ENCODE measurements at regions not wholly inside any gene's neighbourhood (a gene's known extent, or its start where the extent isn't known, plus 50 kb on each side); places are given as distances from the start of the nearest gene placed in this dataset.

GRCh38 chr11:134565343-134565891 is 153.4 kb upstream of the B3GAT1 start:
- no peak for DNase-seq

DNA sequence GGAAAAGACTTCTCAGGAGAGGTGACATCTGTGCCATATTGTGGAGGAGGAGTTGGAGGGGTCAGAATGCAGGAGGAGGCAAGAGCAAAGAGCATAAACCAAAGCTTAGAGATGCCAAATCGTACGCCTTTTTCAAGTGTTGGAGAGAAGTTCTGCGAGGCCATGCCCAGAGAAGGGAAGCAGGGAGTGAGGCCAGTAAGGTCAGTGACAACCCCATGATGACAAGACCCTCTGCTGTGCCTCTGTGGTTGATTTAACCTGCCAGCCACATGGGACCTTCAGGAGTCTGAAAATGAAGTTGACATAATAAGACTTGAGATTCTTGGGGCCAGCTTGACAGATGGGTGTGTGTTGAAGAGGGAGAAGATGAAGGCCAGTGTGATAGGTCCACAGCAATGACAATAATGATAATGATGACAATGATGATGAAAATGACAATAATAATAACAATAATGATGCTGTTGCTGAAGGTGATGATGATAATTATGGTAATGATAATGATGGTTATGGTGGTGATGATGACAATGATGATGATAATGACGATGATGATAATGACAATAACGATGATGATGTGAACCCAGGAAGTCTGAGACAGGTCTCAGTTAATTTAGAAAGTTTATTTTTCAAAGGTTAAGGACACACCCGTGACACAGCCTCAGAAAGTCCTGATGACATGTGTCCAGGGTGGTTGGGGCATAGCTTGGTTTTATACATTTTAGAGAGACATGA is 152.6 kb upstream of the B3GAT1 start:
- no peak for DNase-seq

DNA sequence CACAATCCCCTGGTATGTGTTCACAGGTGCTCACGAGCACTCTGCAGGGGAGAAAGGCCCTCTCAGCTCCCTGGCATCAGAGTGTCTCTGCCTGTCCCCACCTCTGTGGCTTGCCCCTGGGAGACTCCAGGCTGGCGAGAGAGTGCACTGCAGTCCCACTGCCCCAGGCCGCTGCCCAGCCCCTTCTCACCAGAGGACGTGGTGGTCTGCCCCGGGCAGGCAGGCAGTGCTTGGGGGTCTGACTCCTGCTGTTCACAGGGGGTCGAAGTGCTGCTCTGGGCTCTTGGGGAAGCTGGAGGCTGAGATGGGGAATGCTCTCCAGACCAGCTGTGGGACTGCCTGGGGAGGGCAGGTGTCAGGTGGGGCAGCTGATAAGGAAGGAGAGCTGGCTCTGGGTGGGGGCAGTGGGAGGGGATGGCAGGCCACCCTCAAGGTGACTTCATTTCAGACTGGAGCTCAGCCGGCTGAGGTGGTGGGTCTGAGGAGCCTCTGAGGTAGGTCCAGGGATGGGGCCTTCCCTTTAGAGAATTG is 151.0 kb upstream of the B3GAT1 start:
- DNase-seq, result no peak

GRCh38 chr11:134562196-134562595 is 150.2 kb upstream of the B3GAT1 start:
- no peak for DNase-seq

- no peak for DNase-seq
These were observed 149.3 kb upstream of the B3GAT1 start for GRCh38 chr11:134561331-134561720.

GRCh38 chr11:134560566-134561330 is 148.7 kb upstream of the B3GAT1 start:
- DNase-seq, result no peak

DNA sequence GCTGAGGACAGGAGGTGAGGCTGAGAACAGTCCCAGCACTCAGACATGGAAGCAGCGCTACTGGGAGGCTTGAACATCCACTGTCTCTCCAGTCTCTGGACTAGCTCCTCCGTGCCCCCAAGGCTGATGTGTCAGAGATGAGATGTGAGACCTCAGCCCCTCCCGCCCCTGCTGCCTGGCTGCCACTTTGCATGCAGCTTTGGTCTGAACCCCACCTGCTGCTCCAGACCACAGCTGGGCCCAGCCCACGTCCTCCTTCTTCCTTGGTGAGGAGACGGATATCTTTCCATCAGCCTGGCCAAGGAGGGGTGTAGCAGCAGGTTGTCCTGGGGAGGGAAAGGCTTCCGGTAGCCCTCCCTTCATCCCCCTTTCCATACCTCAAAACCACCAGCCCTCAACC is 148.0 kb upstream of the B3GAT1 start:
- no peak for DNase-seq

- DNase-seq, result no peak
These were observed 147.5 kb upstream of the B3GAT1 start for GRCh38 chr11:134559602-134559962.

GRCh38 chr11:134558916-134559601 is 147.0 kb upstream of the B3GAT1 start:
- no peak for DNase-seq

DNA sequence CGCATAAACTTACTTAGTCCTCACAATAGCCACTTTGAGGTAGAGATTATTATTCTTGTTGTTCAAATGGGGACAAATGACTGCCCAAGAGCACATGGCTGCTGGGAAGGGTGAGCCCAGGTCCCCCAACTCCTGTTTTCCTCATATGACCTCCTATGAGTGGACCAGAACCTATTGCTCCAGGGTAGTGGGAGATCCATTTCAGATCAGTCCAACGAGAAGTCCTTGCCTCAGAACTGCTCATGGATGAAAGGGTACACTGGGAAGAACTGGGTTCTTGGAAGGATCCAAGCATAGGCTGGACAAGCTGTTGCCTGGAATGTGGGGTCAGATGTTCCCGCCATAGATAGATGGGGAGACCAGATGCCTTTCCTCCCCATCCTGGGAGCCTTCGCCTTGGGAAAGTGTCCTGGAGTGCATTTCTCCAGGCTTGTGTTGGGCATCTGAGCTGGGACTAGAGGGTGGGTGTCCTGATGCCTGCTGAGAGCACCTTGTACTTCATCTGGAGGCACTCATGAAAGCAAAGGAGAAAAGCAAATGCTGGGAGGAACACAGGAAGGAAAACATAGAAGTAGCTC is 146.3 kb upstream of the B3GAT1 start:
- DNase-seq, result no peak

- DNase-seq, result no peak
These were observed 145.7 kb upstream of the B3GAT1 start for GRCh38 chr11:134557571-134558257.

- no peak for DNase-seq
These were observed 144.1 kb upstream of the B3GAT1 start for GRCh38 chr11:134556186-134556585.

- DNase-seq, result no peak
These were observed 143.5 kb upstream of the B3GAT1 start for GRCh38 chr11:134555510-134555909.

- no peak for DNase-seq
These were observed 142.8 kb upstream of the B3GAT1 start for GRCh38 chr11:134554861-134555260.

- no peak for DNase-seq
These were observed 142.1 kb upstream of the B3GAT1 start for GRCh38 chr11:134554106-134554505.

DNA sequence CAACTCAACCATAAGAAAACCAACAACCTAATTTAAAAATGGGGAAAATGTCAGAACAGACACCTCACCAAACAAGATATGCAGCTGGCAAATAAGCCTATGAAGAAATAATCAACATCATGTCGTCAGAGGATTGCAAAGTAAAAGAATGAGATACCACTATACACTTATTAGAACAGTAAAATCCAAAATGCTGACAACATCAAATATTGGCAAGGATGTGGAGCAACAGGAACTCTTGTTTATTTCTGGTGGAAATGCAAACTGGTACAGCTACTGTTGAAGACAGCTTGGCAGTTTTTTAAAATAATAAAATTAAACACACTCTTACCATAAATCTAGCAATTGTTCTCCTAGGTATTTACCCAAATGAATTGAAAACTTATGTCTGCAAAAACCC is 140.7 kb upstream of the B3GAT1 start:
- no peak for DNase-seq

DNA sequence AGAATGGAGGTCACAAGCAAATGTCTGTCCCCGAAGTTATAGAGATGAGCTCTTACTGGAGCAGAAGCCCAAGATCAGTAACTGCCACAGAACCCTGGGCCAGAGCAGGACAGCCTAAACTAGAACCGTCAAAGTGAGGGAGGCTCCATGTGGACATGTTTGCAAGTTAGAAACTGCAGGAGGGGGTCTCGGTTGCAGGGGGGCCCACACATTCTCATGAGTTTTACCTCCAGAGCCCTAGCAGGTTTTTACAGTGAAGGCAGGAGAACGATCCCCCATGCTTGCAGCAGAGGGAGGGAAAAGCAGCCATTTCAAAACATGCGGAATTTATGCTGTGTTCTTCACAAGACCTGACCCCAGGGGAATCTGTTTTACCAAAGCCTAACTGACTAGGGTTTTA is 133.5 kb upstream of the B3GAT1 start:
- no peak for DNase-seq

DNA sequence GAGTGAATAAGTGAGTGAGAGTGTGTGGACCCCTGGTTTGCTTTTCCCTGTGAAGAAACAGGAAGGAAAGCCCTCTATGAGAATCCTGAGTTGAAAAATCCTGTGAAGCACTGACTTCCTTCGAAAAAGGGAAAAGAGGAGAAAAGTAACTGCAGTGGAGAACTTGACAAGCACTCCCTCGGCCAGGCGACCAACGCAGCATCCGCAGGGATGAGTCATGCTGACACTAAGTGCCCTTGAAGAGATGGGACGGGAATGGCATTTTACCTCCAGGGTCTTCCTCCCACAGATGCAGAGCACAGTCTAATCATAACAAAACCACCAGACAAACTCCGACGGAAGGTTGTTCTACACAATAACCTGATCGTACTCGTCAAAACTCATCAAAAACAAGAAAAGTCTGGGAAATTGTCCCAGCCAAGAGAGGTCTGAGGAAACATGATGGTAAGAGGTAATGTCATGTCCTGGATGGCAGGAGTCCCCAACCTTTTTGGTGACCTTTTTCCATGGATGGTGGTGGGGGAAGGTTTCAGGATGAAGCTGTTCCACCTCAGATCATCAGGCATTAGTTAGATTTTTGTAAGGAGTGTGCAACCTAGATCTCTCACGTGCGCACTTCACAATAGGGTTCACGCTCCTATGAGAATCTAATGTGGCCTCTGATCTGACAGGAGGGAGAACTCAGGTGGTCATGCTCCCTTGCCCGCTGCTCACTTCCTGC is 132.2 kb upstream of the B3GAT1 start:
- no peak for DNase-seq

GRCh38 chr11:134543645-134544044 is 131.6 kb upstream of the B3GAT1 start:
- DNase-seq, result no peak

DNA sequence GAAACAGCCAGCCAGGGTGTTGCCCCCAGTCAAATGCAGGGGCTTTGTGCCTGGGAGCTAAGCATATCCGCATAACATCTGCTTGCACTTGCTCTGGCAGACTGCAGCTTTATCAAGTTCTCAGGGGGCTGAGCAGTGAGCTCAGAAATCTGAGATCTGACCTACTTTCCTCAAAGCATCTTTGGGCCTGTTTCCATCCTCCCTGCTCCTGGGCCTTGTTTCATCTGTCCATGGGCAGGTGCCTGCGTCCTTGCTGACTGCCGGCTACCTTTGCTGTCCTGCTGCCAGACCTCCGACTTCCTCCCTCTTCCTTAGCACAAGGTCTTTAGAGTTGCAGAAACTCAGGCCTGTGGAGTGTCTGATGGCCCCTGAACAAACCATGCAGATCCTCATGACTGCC is 131.2 kb upstream of the B3GAT1 start:
- DNase-seq, result no peak

DNA sequence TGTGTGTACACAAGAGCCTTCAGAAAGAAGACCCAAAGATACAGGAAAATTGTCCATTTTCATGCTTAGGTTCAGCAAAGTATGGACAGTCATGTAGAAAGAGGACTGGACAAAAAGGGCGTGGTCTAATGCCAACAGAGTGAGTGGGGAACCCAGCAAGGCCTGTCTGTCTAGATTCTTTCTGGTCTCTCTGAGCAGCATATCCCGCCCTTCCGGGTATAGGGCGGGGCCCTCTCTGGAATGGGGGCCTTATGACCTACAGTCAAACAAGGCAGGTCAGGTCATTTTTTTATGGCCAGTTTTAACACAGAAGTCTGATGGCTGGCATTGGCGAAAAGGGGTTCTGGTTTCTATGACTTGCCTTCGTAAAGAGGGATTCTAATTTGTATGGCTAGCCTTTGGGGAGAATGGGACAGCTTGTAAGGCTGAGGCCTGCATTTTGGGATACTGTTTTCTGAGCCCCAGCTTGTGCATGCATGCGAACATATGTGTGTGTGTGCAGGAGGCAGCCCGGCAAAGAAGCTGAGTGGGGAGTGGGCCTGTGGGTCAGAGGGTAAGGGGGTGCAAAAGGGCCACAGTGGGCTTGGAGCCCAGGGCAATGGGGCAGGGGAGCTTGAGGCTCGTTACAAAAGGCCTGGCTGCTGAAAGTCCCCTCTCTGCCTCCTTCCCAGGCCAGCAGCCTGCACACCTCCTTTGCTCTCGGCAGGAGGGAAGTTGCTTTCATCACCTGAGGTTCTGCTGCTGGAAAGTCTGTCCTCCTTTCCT is 130.5 kb upstream of the B3GAT1 start:
- DNase-seq, result no peak

Measured in SHP77 treated with DMSO at 0.1 percent for 48 hours (cell line).